HEK293 (cell line): ENCODE measurements at regions not wholly inside any gene's neighbourhood (a gene's known extent, or its start where the extent isn't known, plus 50 kb on each side); places are given as distances from the start of the nearest gene placed in this dataset.

Experiments used
- BCL11A ChIP-seq: fragments of 450-650 bp; formaldehyde crosslinking; IDR thresholded peaks from 2 replicates; pipeline ENCODE4 v1.5.1; 2016; ENCODE audit warnings: low read depth, missing biosample characterization, missing genetic modification characterization
- FEZF1 ChIP-seq: fragments of 450-650 bp; formaldehyde crosslinking; IDR thresholded peaks from 2 replicates; pipeline ENCODE4 v1.5.1; 2016; ENCODE audit warnings: missing biosample characterization, missing genetic modification characterization
- HOXA7 ChIP-seq: sonication (generic); formaldehyde crosslinking; IDR thresholded peaks from 2 replicates; pipeline ENCODE4 v1.8.1; 2022; ENCODE audit warnings: missing genetic modification reagents, borderline replicate concordance
- IKZF3 ChIP-seq: fragments of 450-650 bp; IDR thresholded peaks from 2 replicates; pipeline ENCODE4 v1.5.0; 2018; ENCODE audit warnings: missing biosample characterization, mild to moderate bottlenecking, missing genetic modification characterization, moderate library complexity
- MZF1 ChIP-seq: fragments of 450-650 bp; formaldehyde crosslinking; IDR thresholded peaks from 2 replicates; pipeline ENCODE4 v1.5.1; 2017; ENCODE audit warnings: missing biosample characterization, missing genetic modification characterization, borderline replicate concordance
- RBAK ChIP-seq: fragments of 450-650 bp; formaldehyde crosslinking; IDR thresholded peaks from 2 replicates; pipeline ENCODE4 v1.5.1; 2016; ENCODE audit warnings: missing biosample characterization, missing genetic modification characterization
- SALL2 ChIP-seq: fragments of 450-650 bp; formaldehyde crosslinking; IDR thresholded peaks from 2 replicates; pipeline ENCODE4 v1.5.0; 2017; ENCODE audit warnings: missing biosample characterization, mild to moderate bottlenecking, missing genetic modification characterization, borderline replicate concordance
- SCRT2 ChIP-seq: fragments of 450-650 bp; formaldehyde crosslinking; IDR thresholded peaks from 2 replicates; pipeline ENCODE4 v1.5.1; 2016; ENCODE audit warnings: missing biosample characterization, missing genetic modification characterization
- YY2 ChIP-seq: fragments of 450-650 bp; formaldehyde crosslinking; IDR thresholded peaks from 2 replicates; pipeline ENCODE4 v1.5.1; 2016; ENCODE audit warnings: missing biosample characterization, missing genetic modification characterization
- ZFP3 ChIP-seq: fragments of 450-650 bp; formaldehyde crosslinking; IDR thresholded peaks from 2 replicates; pipeline ENCODE4 v1.5.1; 2016; ENCODE audit warnings: low read depth, missing biosample characterization, missing genetic modification characterization
- ZIC2 ChIP-seq: fragments of 450-650 bp; formaldehyde crosslinking; IDR thresholded peaks from 2 replicates; pipeline ENCODE4 v1.5.1; 2016; ENCODE audit warnings: missing biosample characterization, missing genetic modification characterization
- ZNF10 ChIP-seq: fragments of 450-650 bp; formaldehyde crosslinking; IDR thresholded peaks from 2 replicates; pipeline ENCODE4 v1.5.1; 2017; ENCODE audit warnings: missing biosample characterization, missing genetic modification characterization
- ZNF140 ChIP-seq: fragments of 450-650 bp; formaldehyde crosslinking; IDR thresholded peaks from 2 replicates; pipeline ENCODE4 v1.5.1; 2016; ENCODE audit warnings: missing biosample characterization, missing genetic modification characterization
- ZNF23 ChIP-seq: fragments of 450-650 bp; formaldehyde crosslinking; IDR thresholded peaks from 2 replicates; pipeline ENCODE4 v1.5.1; 2016; ENCODE audit warnings: missing biosample characterization, missing genetic modification characterization, borderline replicate concordance
- ZNF366 ChIP-seq: fragments of 450-650 bp; formaldehyde crosslinking; conservative IDR thresholded peaks from 2 replicates; pipeline ENCODE4 v1.5.1; 2016; ENCODE audit warnings: missing biosample characterization, missing genetic modification characterization
- ZNF549 ChIP-seq: fragments of 450-650 bp; IDR thresholded peaks from 2 replicates; pipeline ENCODE4 v1.5.1; 2018; ENCODE audit warnings: missing biosample characterization, missing genetic modification characterization, mild to moderate bottlenecking, inconsistent platforms, moderate library complexity
- ZNF555 ChIP-seq: fragments of 450-650 bp; formaldehyde crosslinking; conservative IDR thresholded peaks from 2 replicates; pipeline ENCODE4 v1.5.1; 2017; ENCODE audit warnings: missing biosample characterization, mild to moderate bottlenecking, missing genetic modification characterization, inconsistent platforms
- ZNF571 ChIP-seq: fragments of 450-650 bp; formaldehyde crosslinking; IDR thresholded peaks from 2 replicates; pipeline ENCODE4 v1.5.0; 2017; ENCODE audit warnings: missing biosample characterization, missing genetic modification characterization
- ZNF596 ChIP-seq: fragments of 450-650 bp; IDR thresholded peaks from 2 replicates; pipeline ENCODE4 v1.5.0; 2018; ENCODE audit warnings: missing biosample characterization, mild to moderate bottlenecking, missing genetic modification characterization, moderate library complexity
- ZNF600 ChIP-seq: fragments of 450-650 bp; formaldehyde crosslinking; IDR thresholded peaks from 2 replicates; pipeline ENCODE4 v1.5.1; 2016; ENCODE audit warnings: missing biosample characterization, missing genetic modification characterization
- ZNF610 ChIP-seq: fragments of 450-650 bp; formaldehyde crosslinking; IDR thresholded peaks from 2 replicates; pipeline ENCODE4 v1.5.1; 2016; ENCODE audit warnings: missing biosample characterization, missing genetic modification characterization, borderline replicate concordance
- ZNF629 ChIP-seq: fragments of 450-650 bp; formaldehyde crosslinking; IDR thresholded peaks from 2 replicates; pipeline ENCODE4 v1.5.1; 2017; ENCODE audit warnings: missing biosample characterization, missing genetic modification characterization
- ZNF707 ChIP-seq: fragments of 450-650 bp; formaldehyde crosslinking; IDR thresholded peaks from 2 replicates; pipeline ENCODE4 v1.5.1; 2016; ENCODE audit warnings: missing biosample characterization, missing genetic modification characterization
- ZXDB ChIP-seq: fragments of 450-650 bp; formaldehyde crosslinking; IDR thresholded peaks from 2 replicates; pipeline ENCODE4 v1.5.1; 2016; ENCODE audit warnings: missing biosample characterization, missing genetic modification characterization
- TF ChIP-seq, protein P1 (sequence below): fragments of 450-650 bp; formaldehyde crosslinking; IDR thresholded peaks from 2 replicates; pipeline ENCODE4 v1.5.1; 2016; ENCODE audit warnings: missing biosample characterization, missing genetic modification characterization
- TF ChIP-seq, protein P2 (sequence below): fragments of 450-650 bp; formaldehyde crosslinking; IDR thresholded peaks from 2 replicates; pipeline ENCODE4 v1.5.1; 2016; ENCODE audit warnings: missing biosample characterization, missing genetic modification characterization
- TF ChIP-seq, protein P3 (sequence below): fragments of 450-650 bp; formaldehyde crosslinking; IDR thresholded peaks from 2 replicates; pipeline ENCODE4 v1.5.1; 2016; ENCODE audit warnings: missing biosample characterization, missing genetic modification characterization
- TF ChIP-seq, protein P4 (sequence below): fragments of 450-650 bp; formaldehyde crosslinking; IDR thresholded peaks from 2 replicates; pipeline ENCODE4; 2016; ENCODE audit warnings: missing biosample characterization, missing genetic modification characterization
- TF ChIP-seq, protein P5 (sequence below): fragments of 450-650 bp; IDR thresholded peaks from 2 replicates; pipeline ENCODE4 v1.5.1; 2018; ENCODE audit warnings: missing biosample characterization, mild to moderate bottlenecking, missing genetic modification characterization
- TF ChIP-seq, protein P6 (sequence below): fragments of 450-650 bp; formaldehyde crosslinking; IDR thresholded peaks from 2 replicates; pipeline ENCODE4 v1.5.1; 2017; ENCODE audit warnings: missing biosample characterization, missing genetic modification characterization

DNA sequence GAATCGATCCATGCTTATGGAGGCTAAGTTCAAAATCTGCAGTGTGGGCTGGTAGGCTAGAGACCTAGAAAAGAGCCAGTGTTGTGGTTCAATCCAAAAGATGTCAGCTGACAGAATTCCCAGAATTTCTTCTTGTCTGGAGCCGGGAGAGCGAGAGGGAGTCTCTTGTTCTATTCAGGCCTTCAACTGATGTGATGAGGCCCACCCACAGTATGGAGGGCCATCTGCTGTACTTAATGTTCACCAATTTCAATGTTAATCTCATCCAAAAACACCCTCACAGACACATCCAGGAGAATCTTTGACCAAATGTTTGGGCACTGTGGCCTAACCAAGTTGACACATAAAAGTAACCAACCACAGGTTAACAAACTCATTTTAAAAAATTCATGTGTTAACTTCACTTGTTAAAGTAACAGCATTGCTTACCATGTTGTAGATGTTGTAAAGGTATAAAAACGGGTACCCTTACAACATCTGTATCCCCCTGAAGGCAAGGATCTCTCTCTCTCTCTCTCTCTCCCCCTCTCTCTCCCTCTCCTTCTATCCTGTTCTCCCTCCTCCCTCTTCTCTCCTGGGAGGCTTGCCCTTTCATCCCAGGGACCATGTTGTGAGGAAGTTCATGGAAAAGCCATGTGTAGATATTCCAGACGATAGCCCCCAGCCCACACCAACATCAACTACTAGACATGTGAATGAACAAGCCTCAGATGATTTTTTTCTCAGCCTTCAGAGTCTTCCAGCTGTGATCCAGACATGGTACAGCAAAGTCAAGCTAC, 66.4 kb upstream of the CHD2 start (continued):
- TF ChIP-seq ZNF549 (tag by site-specific recombination), result no peak
- peak; percentile 100 for TF ChIP-seq ZNF10 (tag by site-specific recombination)
- TF ChIP-seq, protein P1, sequence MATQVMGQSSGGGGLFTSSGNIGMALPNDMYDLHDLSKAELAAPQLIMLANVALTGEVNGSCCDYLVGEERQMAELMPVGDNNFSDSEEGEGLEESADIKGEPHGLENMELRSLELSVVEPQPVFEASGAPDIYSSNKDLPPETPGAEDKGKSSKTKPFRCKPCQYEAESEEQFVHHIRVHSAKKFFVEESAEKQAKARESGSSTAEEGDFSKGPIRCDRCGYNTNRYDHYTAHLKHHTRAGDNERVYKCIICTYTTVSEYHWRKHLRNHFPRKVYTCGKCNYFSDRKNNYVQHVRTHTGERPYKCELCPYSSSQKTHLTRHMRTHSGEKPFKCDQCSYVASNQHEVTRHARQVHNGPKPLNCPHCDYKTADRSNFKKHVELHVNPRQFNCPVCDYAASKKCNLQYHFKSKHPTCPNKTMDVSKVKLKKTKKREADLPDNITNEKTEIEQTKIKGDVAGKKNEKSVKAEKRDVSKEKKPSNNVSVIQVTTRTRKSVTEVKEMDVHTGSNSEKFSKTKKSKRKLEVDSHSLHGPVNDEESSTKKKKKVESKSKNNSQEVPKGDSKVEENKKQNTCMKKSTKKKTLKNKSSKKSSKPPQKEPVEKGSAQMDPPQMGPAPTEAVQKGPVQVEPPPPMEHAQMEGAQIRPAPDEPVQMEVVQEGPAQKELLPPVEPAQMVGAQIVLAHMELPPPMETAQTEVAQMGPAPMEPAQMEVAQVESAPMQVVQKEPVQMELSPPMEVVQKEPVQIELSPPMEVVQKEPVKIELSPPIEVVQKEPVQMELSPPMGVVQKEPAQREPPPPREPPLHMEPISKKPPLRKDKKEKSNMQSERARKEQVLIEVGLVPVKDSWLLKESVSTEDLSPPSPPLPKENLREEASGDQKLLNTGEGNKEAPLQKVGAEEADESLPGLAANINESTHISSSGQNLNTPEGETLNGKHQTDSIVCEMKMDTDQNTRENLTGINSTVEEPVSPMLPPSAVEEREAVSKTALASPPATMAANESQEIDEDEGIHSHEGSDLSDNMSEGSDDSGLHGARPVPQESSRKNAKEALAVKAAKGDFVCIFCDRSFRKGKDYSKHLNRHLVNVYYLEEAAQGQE (tag by site-specific recombination), result no peak
- TF ChIP-seq FEZF1 (tag by site-specific recombination), result no peak
- no peak for TF ChIP-seq BCL11A (tag by site-specific recombination)
- no peak for TF ChIP-seq MZF1 (tag by site-specific recombination)
- TF ChIP-seq, protein P2, sequence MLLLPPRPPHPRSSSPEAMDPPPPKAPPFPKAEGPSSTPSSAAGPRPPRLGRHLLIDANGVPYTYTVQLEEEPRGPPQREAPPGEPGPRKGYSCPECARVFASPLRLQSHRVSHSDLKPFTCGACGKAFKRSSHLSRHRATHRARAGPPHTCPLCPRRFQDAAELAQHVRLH (tag by site-specific recombination), result 0 out of 2 replicates have a peak, but pooled peaks have one; percentile 40
- no peak for TF ChIP-seq ZXDB (tag by site-specific recombination)
- TF ChIP-seq HOXA7 (CRISPR knock-in tag), result no peak
- TF ChIP-seq ZNF366 (tag by site-specific recombination), result 0 out of 2 replicates have a peak, but pooled peaks have one; percentile 17
- no peak for TF ChIP-seq ZNF600 (tag by site-specific recombination)
- no peak for TF ChIP-seq ZFP3 (tag by site-specific recombination)
- no peak for TF ChIP-seq RBAK (tag by site-specific recombination)
- no peak for TF ChIP-seq ZNF23 (tag by site-specific recombination)
- TF ChIP-seq, protein P3, sequence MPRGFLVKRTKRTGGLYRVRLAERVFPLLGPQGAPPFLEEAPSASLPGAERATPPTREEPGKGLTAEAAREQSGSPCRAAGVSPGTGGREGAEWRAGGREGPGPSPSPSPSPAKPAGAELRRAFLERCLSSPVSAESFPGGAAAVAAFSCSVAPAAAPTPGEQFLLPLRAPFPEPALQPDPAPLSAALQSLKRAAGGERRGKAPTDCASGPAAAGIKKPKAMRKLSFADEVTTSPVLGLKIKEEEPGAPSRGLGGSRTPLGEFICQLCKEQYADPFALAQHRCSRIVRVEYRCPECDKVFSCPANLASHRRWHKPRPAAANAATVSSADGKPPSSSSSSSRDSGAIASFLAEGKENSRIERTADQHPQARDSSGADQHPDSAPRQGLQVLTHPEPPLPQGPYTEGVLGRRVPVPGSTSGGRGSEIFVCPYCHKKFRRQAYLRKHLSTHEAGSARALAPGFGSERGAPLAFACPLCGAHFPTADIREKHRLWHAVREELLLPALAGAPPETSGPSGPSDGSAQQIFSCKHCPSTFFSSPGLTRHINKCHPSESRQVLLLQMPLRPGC (tag by site-specific recombination), result no peak
- TF ChIP-seq, protein P4, sequence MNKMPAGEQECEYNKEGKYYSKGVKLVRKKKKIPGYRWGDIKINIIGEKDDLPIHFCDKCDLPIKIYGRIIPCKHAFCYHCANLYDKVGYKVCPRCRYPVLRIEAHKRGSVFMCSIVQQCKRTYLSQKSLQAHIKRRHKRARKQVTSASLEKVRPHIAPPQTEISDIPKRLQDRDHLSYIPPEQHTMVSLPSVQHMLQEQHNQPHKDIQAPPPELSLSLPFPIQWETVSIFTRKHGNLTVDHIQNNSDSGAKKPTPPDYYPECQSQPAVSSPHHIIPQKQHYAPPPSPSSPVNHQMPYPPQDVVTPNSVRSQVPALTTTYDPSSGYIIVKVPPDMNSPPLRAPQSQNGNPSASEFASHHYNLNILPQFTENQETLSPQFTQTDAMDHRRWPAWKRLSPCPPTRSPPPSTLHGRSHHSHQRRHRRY (tag by site-specific recombination), result no peak
- peak; percentile 73 for TF ChIP-seq ZNF596 (tag by site-specific recombination)
- no peak for TF ChIP-seq SCRT2 (tag by site-specific recombination)
- TF ChIP-seq SALL2 (tag by site-specific recombination), result no peak
- TF ChIP-seq ZNF555, result no peak
- TF ChIP-seq ZNF140 (tag by site-specific recombination), result no peak
- no peak for TF ChIP-seq ZNF610
- TF ChIP-seq ZIC2, result no peak
- TF ChIP-seq, protein P5, sequence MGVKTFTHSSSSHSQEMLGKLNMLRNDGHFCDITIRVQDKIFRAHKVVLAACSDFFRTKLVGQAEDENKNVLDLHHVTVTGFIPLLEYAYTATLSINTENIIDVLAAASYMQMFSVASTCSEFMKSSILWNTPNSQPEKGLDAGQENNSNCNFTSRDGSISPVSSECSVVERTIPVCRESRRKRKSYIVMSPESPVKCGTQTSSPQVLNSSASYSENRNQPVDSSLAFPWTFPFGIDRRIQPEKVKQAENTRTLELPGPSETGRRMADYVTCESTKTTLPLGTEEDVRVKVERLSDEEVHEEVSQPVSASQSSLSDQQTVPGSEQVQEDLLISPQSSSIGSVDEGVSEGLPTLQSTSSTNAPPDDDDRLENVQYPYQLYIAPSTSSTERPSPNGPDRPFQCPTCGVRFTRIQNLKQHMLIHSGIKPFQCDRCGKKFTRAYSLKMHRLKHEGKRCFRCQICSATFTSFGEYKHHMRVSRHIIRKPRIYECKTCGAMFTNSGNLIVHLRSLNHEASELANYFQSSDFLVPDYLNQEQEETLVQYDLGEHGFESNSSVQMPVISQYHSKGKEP, result no peak
- no peak for TF ChIP-seq ZNF571 (tag by site-specific recombination)
- TF ChIP-seq, protein P6, sequence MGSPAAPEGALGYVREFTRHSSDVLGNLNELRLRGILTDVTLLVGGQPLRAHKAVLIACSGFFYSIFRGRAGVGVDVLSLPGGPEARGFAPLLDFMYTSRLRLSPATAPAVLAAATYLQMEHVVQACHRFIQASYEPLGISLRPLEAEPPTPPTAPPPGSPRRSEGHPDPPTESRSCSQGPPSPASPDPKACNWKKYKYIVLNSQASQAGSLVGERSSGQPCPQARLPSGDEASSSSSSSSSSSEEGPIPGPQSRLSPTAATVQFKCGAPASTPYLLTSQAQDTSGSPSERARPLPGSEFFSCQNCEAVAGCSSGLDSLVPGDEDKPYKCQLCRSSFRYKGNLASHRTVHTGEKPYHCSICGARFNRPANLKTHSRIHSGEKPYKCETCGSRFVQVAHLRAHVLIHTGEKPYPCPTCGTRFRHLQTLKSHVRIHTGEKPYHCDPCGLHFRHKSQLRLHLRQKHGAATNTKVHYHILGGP, result no peak
- TF ChIP-seq ZNF707 (tag by site-specific recombination), result no peak
- no peak for TF ChIP-seq YY2 (tag by site-specific recombination)
- peak; percentile 17; the same call in 1 of the 2 replicates for TF ChIP-seq IKZF3
- no peak for TF ChIP-seq ZNF629 (tag by site-specific recombination)
